GM12864 (cell line): ENCODE measurements at regions not wholly inside any gene's neighbourhood (a gene's known extent, or its start where the extent isn't known, plus 50 kb on each side); places are given as distances from the start of the nearest gene placed in this dataset.
"Not testable (repeated sequence)": the region's sequence is repeated elsewhere in the genome, so short reads cannot be mapped to it uniquely, and the experiment has no call there.

Source experiments
- DNase-seq: peaks from one replicate; pipeline ENCODE4 v3.0.0-alpha.2; 2011; ENCODE audit warnings: low read depth
- H3K4me3 ChIP-seq: 2 replicates; pipeline ENCODE4 v1.5.1; 2011; ENCODE audit warnings: mild to moderate bottlenecking, low read depth, low read length, control low read depth
- TF ChIP-seq, protein P1 (sequence below): IDR thresholded peaks from 2 replicates; pipeline ENCODE4 v1.5.1; 2011; ENCODE audit warnings: low read depth, mild to moderate bottlenecking, moderate library complexity, low read length, control low read depth, inconsistent platforms; ENCODE audit errors: missing control alignments

DNA sequence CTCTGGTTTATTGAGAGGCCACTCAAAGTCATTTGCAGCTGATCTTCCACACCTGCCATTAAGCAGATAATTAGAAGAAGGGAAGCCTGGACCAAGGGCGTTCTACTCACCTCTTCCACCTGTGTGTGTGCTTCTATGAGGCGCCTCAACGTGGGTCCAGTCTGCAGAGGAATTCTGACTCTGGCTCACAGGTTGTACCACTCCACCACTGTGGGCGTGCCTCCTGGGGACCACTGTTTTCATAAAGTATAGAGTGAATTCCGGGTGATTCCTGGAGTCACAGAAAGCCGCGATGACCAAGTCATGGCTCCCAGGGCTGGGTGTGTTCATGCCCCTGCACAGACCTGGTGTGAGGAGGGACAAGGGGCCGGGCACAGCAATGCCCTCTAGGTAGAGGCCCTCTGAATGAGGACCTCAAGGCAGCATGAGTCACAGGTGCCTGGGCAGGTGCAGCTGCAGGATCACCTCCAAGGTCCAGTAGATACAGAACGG, 408.3 kb upstream of the MGMT start:
- H3K4me3 ChIP-seq = no peak overlapping the region
- TF ChIP-seq, protein P1, sequence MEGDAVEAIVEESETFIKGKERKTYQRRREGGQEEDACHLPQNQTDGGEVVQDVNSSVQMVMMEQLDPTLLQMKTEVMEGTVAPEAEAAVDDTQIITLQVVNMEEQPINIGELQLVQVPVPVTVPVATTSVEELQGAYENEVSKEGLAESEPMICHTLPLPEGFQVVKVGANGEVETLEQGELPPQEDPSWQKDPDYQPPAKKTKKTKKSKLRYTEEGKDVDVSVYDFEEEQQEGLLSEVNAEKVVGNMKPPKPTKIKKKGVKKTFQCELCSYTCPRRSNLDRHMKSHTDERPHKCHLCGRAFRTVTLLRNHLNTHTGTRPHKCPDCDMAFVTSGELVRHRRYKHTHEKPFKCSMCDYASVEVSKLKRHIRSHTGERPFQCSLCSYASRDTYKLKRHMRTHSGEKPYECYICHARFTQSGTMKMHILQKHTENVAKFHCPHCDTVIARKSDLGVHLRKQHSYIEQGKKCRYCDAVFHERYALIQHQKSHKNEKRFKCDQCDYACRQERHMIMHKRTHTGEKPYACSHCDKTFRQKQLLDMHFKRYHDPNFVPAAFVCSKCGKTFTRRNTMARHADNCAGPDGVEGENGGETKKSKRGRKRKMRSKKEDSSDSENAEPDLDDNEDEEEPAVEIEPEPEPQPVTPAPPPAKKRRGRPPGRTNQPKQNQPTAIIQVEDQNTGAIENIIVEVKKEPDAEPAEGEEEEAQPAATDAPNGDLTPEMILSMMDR = no peak
- DNase-seq = no peak

DNA sequence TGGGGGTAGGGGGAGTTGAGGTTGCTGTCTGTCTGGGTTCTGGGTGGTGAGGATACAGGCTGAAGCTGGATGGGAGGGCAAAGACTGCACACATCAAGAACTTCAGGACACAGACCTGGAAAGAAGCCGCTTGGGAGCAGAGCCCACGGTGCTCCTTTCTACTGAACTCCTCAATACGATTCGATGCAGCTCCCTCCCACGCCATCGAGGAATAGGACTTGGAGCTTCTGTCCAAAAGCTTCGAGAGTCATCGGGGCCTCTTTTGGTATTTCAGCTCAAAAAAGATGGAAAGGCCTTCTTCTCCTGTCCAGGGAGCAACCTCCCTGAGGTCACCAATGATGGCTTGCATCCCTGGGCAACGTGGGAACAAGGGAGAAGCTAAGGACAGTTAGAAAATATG, 407.1 kb upstream of the MGMT start:
- TF ChIP-seq, protein P1 = no peak
- H3K4me3 ChIP-seq = no peak overlapping the region
- no peak for DNase-seq

DNA sequence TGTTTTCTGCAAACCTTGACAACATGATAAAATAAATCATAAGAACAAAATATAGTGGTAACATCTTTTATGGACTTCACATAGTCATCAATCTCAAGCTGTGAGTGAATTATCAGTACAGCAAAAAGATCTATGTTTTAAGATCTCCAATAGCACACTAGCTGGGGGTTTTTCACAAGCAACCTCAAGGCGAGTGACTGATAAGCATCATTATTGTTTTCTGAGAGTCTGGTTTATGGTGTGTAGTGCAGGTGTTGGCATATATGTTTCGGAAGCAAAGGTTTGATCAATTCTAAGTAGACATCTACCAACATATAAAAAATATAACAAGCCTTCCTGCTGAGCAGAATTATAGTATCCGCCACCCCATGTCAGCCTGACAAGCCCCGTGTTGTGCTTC, 403.8 kb upstream of the MGMT start:
- TF ChIP-seq, protein P1 = no peak
- DNase-seq = no peak
- H3K4me3 ChIP-seq = no peak overlapping the region

DNA sequence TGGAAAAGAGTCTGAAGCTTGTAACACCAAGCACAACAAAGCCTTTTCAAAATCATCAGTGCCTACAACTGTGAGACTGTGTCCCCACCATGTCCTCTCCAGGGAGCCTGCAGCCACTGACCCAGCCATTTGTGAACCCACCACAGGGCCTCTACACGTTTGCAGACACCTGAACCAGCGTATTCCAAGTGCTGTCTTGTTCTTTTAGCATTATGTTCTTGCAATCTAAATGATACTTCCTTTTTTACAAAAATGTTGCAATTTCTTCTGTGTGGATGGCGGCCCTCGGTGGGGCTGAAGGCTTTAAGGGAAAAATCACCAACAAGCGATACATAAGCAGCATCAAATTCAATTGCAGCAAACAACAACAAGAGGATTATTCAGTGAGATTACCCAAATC, 403.2 kb upstream of the MGMT start:
- H3K4me3 ChIP-seq = no peak overlapping the region
- no peak for DNase-seq
- TF ChIP-seq, protein P1 = no peak

DNA sequence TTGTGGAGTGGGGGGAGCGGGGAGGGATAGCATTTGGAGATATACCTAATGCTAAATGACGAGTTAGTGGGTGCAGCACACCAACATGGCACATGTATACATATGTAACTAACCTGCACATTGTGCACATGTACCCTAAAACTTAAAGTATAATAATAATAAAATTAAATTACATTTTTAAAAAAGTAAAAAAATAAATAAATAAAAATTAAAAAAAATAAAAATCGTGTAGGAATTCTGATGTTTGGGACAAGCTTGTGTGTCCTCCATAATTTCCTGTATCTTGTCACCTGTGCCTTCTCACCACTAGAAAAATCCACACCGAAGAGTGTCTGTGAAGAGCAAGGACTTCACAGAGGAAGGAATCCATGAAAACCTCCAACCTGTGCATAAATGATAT, 400.5 kb upstream of the MGMT start:
- DNase-seq, H3K4me3 ChIP-seq: not testable (repeated sequence)

DNA sequence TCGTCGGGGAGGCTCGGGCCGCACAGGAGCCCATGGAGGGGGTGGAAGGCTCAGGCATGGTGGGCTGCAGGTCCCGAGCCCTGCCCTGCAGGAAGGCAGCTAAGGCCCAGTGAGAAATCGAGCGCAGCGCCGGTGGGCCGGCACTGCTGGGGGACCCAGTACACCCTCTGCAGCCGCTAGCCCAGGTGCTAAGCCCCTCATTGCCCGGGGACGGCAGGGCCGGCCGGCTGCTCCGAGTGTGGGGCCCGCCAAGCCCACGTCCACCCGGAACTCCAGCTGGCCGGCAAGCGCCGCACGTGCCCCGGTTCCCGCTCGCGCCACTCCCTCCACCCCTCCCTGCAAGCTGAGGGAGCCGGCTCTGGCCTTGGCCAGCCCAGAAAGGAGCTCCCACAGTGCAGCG, 395.6 kb upstream of the MGMT start:
- not testable (repeated sequence) for H3K4me3 ChIP-seq, DNase-seq

DNA sequence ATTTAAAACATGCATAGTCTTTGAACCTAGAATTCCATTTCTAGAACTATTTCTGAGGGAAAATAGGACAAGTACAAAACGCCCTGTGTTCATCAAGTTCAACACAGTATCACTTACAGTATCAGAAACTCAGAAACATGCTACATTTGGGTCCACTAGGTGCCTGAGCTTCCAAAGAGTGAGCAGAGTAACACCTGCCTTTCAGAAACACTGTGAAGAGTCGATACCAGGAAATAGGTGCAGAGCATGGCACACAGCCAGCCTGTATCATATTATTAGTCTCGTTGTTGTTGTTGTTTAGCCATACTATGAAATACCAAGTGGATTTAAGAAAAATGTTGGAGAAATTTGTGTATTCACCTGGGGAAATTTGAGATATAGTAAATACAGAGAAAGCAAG, 392.1 kb upstream of the MGMT start:
- TF ChIP-seq, protein P1 = no peak
- no peak for DNase-seq
- no peak overlapping the region for H3K4me3 ChIP-seq

DNA sequence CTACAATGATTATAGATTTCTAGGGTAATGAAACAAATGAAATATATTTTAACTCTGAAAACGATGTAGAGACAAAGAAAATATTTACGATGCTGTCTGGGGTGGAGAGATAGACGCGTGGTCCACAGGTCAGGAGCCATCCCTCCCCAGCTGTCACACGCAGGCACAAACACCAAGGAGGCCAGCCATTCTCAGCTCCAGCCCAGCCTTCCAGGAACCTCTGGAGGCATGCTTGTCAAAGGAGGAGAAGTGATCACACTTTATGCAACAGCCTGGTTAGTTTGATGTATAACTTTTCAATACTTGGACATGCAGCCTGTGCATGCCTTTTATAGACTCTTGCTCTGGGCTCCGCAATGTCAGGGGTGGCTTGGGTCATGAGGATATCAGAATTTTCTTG, 391.5 kb upstream of the MGMT start:
- no peak for DNase-seq
- TF ChIP-seq, protein P1 = no peak
- H3K4me3 ChIP-seq = no peak overlapping the region
